Gastroesophageal sphincter (tissue), 3 donors: ENCODE measurements at regions not wholly inside any gene's neighbourhood (a gene's known extent, or its start where the extent isn't known, plus 50 kb on each side); places are given as distances from the start of the nearest gene placed in this dataset.

Experiments
- EP300 ChIP-seq: sonication (generic); formaldehyde crosslinking; IDR thresholded peaks from one replicate; pipeline ENCODE4 v1.6.1; 2017; ENCODE audit warnings: antibody characterized with exemption, mild to moderate bottlenecking
- POLR2A ChIP-seq, 2 donors: fragments of 450-650 bp; IDR thresholded peaks; one replicate each; pipeline ENCODE4 v1.6.1; 2017; ENCODE audit warnings: antibody characterized with exemption in 2 of 2, mild to moderate bottlenecking in 2 of 2, moderate library complexity in 1 of 2
- POLR2AphosphoS5 ChIP-seq: sonication (generic); formaldehyde crosslinking; IDR thresholded peaks from one replicate; pipeline ENCODE4 v1.6.1; 2017; ENCODE audit warnings: antibody characterized with exemption
- TF ChIP-seq, protein P1 (sequence below), 4 experiments: fragments of 200-600 bp in 2 of 4; fragments of 450-650 bp in 2 of 4; sonication (generic) in 1 of 4; IDR thresholded peaks; one replicate each; pipeline ENCODE4 v1.5.1; 2017 to 2019; ENCODE audit warnings: antibody characterized with exemption in 4 of 4, mild to moderate bottlenecking in 2 of 4, moderate library complexity in 2 of 4

DNA sequence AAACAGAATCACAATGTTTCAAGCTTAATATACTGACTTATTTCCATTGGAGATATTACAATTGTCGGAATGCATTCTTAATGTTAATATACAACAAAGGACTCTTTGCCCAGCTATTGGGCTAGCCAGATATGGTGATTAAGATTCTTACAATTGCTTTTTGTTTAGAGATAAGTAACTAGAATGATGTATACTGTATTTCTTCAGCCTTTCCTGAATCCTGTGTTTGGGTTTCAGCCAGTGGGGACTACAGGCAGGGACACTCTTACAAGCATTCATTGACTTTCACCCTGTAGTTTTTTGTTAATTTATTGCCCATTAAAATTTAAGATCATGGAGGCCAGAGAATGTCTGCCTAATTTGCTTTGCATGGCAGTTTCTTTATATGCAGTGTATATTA is 254.1 kb upstream of the TMEFF2 start:
- TF ChIP-seq, protein P1, sequence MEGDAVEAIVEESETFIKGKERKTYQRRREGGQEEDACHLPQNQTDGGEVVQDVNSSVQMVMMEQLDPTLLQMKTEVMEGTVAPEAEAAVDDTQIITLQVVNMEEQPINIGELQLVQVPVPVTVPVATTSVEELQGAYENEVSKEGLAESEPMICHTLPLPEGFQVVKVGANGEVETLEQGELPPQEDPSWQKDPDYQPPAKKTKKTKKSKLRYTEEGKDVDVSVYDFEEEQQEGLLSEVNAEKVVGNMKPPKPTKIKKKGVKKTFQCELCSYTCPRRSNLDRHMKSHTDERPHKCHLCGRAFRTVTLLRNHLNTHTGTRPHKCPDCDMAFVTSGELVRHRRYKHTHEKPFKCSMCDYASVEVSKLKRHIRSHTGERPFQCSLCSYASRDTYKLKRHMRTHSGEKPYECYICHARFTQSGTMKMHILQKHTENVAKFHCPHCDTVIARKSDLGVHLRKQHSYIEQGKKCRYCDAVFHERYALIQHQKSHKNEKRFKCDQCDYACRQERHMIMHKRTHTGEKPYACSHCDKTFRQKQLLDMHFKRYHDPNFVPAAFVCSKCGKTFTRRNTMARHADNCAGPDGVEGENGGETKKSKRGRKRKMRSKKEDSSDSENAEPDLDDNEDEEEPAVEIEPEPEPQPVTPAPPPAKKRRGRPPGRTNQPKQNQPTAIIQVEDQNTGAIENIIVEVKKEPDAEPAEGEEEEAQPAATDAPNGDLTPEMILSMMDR (IDR thresholded peaks at IDR 0.05): no peak
- TF ChIP-seq POLR2AphosphoS5: no peak
- no peak for TF ChIP-seq POLR2A (IDR thresholded peaks at IDR 0.05)
- no peak for TF ChIP-seq EP300
